Natural killer cell treated with Interleukin-12 subunit alpha and Interleukin-12 subunit beta and Interleukin-15 and Interleukin-18, amount 100 ng/mL, for 72 hours (primary cell): ENCODE measurements at regions not wholly inside any gene's neighbourhood (a gene's known extent, or its start where the extent isn't known, plus 50 kb on each side); places are given as distances from the start of the nearest gene placed in this dataset.

Experiments
- ATAC-seq, 2 donors: fragments of 150-1000 bp; cut with Tn5 transposase in 1 of 2; sonication (Bioruptor Pico), chemical (Tn5 transposase) in 1 of 2; 2 replicates each; pipeline ENCODE4 v1.10.0; 2021
- DNase-seq: peaks from one replicate; pipeline ENCODE4 v3.0.0; 2022; ENCODE audit warnings: low spot score
- H3K27ac Mint-ChIP-seq, 2 donors: 1 replicate in 1 of 2; 2 replicates in 1 of 2; pipeline ENCODE4 v1.8.0; 2022; ENCODE audit warnings: mixed read lengths in 2 of 2, mild to moderate bottlenecking in 1 of 2, moderate library complexity in 1 of 2
- H3K27me3 Mint-ChIP-seq, 2 donors: 1 replicate in 1 of 2; 2 replicates in 1 of 2; pipeline ENCODE4 v1.8.0; 2022; ENCODE audit warnings: mixed read lengths in 2 of 2
- H3K36me3 Mint-ChIP-seq: one replicate; pipeline ENCODE4 v1.8.0; 2022; ENCODE audit warnings: mixed read lengths
- H3K4me1 Mint-ChIP-seq, 2 donors: 1 replicate in 1 of 2; 2 replicates in 1 of 2; pipeline ENCODE4 v1.8.0; 2022; ENCODE audit warnings: low read depth in 2 of 2, mixed read lengths in 2 of 2, mild to moderate bottlenecking in 1 of 2
- H3K4me3 Mint-ChIP-seq: one replicate; pipeline ENCODE4 v1.8.0; 2022; ENCODE audit warnings: mixed read lengths
- H3K9me3 Mint-ChIP-seq: 2 replicates; pipeline ENCODE4 v1.8.0; 2022; ENCODE audit warnings: mixed read lengths

DNA sequence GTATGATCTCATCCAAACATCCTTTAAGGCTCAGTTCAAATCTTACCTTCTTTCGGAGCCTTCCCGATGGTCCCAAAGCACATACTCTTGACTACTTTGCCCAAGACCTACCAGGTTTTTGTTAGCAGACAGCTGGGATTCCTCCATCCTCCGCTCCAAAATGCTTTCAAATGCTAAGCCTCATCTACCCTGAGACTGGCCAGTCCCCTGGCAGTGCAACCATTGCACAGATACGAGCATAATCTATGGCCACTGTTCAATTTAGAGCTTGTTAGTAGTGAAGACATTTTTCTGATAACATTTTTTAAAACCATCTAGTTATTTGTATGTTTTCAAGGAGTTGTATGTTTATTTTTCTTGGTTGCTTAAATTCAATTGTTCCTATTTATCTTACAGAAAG, 264.4 kb upstream of the NR2F2 start:
- H3K4me3 Mint-ChIP-seq, result no peak overlapping the region
- peaks cover 17 to 22% of the 10 kb centered on the region in 2 donors for H3K27me3 Mint-ChIP-seq
- ATAC-seq (no peak), DNase-seq (no peak)
- H3K36me3 Mint-ChIP-seq, result peaks cover under 1% of the 10 kb centered on the region
- H3K4me1 Mint-ChIP-seq, result peaks cover 0 to 5% of the 10 kb centered on the region in 2 donors
- no peak overlapping the region for H3K27ac Mint-ChIP-seq
- no peaks in the 10 kb centered on the region for H3K9me3 Mint-ChIP-seq

DNA sequence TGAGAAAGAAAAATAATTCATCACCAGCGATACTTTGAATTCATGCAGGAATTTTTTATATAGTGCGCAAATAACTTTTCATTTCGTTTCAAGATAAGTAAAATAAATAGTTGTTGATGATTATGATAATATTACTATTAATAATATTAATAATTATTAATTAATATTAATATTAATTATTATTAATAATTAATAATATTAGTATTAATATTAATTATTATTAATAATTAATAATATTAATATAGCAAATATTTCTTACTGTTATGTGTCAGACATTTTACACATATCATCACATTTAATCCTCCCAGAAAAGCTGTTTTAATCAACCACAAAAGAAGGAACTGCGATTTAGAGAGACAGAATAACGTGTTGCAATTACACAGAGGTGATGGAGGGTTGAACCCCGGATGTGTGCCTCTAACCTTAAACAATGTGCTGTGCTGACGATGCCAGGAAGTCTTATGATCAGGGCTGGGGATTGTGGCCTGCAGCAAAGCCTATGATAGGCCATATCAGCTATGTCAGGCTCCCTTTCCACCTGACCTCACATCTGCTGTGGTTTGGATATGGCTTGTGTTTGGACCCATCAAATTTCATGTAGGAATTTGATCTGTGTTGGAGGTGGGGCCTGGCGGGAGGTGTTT, 263.5 kb upstream of the NR2F2 start:
- ATAC-seq, result no peak

DNA sequence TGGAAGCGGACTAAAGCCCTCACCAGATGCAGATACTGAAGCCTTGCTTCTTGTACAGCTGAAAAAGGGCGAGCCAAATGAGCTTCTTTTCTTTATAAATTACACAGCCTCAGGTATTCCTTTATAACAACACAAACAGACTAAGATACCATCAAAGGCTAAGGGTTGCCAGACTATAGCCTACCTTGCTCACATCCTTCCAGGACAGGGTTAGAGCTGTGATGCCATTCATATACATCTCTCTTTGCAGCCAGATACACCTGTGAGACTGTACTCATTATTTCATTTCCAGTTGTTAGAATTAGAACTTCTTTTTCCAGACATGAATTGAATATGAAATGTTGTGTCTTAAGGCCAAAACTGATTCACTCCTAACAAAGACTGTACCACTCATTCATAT, 262.8 kb upstream of the NR2F2 start:
- ATAC-seq (no peak), DNase-seq (no peak)
- no peak overlapping the region for H3K4me3 Mint-ChIP-seq
- H3K27ac Mint-ChIP-seq, result no peak overlapping the region
- peaks cover 0 to 5% of the 10 kb centered on the region in 2 donors for H3K4me1 Mint-ChIP-seq
- peaks cover 20 to 23% of the 10 kb centered on the region in 2 donors for H3K27me3 Mint-ChIP-seq
- no peaks in the 10 kb centered on the region for H3K36me3 Mint-ChIP-seq
- H3K9me3 Mint-ChIP-seq, result no peaks in the 10 kb centered on the region

More for the DNA sequence above, 263.5 kb upstream of the NR2F2 start:
- no peak overlapping the region for H3K4me3 Mint-ChIP-seq
- H3K27me3 Mint-ChIP-seq, result peaks cover 18% of the 10 kb centered on the region in 2 donors
- DNase-seq, result no peak
- peaks cover 0 to 5% of the 10 kb centered on the region in 2 donors for H3K4me1 Mint-ChIP-seq
- H3K27ac Mint-ChIP-seq, result no peak overlapping the region
- no peaks in the 10 kb centered on the region for H3K36me3 Mint-ChIP-seq
- H3K9me3 Mint-ChIP-seq, result no peaks in the 10 kb centered on the region

DNA sequence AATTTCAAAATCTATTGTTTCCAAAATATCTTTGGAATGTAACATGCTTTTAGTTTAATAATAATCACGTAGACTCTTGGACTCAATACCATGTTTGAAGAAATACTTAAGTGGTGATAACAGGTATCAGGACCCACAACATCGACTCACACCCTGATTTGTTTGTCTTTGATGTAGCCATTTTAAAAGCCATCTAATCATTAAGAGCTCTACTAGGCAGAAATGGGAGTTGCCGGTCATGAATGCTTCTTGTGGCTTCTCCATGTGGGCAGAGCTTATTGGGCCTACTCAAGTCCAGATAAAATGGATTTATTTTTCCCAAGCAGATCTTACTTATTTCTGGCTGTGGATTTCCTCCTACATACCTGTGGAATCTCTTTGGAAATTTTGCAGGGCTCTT, 261.6 kb upstream of the NR2F2 start:
- Mint-ChIP-seq H3K27ac (no peak overlapping the region), H3K9me3 (no peaks in the 10 kb centered on the region), H3K27me3 (peaks cover 17 to 21% of the 10 kb centered on the region in 2 donors), H3K4me3 (no peak overlapping the region), H3K36me3 (no peaks in the 10 kb centered on the region), H3K4me1 (peaks cover 0 to 5% of the 10 kb centered on the region in 2 donors)
- DNase-seq (no peak), ATAC-seq (no peak)

DNA sequence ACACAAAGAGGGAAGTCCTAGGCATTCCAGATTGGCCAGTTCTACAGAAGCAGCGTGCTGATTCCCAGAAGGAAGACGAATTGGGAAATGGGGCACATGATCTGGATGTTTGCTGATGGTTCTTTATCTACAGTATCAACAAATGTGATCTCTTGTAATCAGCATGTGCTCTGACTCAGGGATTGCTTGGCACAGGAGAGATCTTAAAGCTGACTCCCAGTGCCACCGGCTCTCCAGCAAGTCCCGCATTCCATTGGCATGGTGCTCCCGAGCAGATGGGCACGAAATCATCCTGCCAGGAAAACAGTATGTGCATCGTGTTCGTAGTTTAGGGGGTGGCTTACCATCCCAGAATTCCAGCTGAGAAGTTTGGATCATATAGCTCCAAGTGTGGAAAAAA, 259.9 kb upstream of the NR2F2 start:
- DNase-seq (no peak), ATAC-seq (no peak)
- no peak overlapping the region for H3K27ac Mint-ChIP-seq
- H3K4me3 Mint-ChIP-seq, result no peak overlapping the region
- no peaks in the 10 kb centered on the region for H3K36me3 Mint-ChIP-seq
- no peaks in the 10 kb centered on the region for H3K9me3 Mint-ChIP-seq
- peaks cover 0 to 5% of the 10 kb centered on the region in 2 donors for H3K4me1 Mint-ChIP-seq
- H3K27me3 Mint-ChIP-seq, result peaks cover 13 to 14% of the 10 kb centered on the region in 2 donors

DNA sequence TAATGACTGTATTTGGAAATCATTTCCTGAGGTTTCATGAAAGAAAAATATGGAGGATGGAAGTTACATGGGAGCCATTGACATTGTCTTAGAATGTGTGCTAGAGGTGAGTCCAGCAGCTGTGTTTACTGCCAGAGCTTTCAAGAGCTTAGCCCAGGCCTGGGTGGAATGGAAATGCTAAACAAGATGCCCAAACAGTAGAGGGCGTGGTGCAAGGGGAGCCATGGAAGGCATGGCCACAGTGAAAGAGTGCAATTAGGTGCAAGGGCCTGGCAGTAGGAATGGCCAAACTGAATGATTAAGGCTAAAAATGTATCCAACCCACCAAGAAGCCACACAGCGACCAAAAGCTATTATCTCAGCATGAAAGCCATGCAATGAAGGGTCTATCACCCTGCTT, 257.7 kb upstream of the NR2F2 start:
- no peak for DNase-seq
- H3K27me3 Mint-ChIP-seq, result peaks cover 7 to 14% of the 10 kb centered on the region in 2 donors
- no peaks in the 10 kb centered on the region for H3K9me3 Mint-ChIP-seq
- no peaks in the 10 kb centered on the region for H3K36me3 Mint-ChIP-seq
- peaks cover 0 to under 1% of the 10 kb centered on the region in 2 donors for H3K4me1 Mint-ChIP-seq
- no peak for ATAC-seq
- no peak overlapping the region for H3K27ac Mint-ChIP-seq
- H3K4me3 Mint-ChIP-seq, result no peak overlapping the region

DNA sequence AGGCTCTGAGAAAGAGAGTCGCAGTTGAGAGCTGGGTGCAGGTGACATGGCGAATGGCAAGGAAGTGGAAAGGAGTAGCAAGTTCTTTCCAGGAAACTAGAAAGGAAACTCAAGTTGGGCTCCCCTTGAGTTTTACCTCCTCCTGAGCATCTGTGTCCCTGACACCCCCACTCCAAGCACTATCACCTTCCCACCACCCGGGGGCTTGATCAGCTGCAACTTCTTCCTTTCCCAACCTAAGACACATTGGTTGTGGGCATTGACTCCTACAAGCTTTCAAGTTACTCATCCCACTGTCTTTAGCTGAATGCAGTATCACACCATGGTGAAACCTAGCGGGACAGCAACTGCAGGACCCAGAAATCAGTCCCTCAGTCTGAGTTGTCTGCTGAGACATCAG, 256.6 kb upstream of the NR2F2 start:
- ATAC-seq, result no peak
- Mint-ChIP-seq H3K27me3 (peaks cover 7 to 18% of the 10 kb centered on the region in 2 donors), H3K36me3 (no peaks in the 10 kb centered on the region), H3K9me3 (no peaks in the 10 kb centered on the region), H3K27ac (no peak overlapping the region), H3K4me3 (no peak overlapping the region), H3K4me1 (no peaks in the 10 kb centered on the region)
- DNase-seq, result no peak

DNA sequence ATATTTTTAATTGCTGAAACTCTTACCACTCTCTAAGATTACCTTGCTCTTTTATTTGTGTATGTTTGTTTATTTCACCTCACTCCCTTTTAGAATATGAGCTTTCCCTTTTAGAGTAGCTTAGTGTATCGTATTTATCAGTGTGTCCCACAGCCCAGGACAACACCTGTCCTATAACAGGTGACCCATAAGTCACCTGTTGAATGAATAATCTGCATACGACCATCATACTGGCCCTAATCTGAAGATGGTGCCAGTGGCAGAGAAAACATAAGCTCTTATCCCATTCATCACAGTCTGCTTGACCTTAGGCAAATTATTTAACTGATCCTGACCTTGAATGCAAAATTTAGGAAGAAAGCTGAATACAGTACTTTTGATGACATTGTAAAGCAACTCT, 254.6 kb upstream of the NR2F2 start:
- Mint-ChIP-seq H3K27ac (no peak overlapping the region), H3K27me3 (peaks cover 14 to 22% of the 10 kb centered on the region in 2 donors), H3K4me3 (no peak overlapping the region), H3K9me3 (no peaks in the 10 kb centered on the region), H3K4me1 (no peaks in the 10 kb centered on the region), H3K36me3 (no peaks in the 10 kb centered on the region)
- ATAC-seq (no peak), DNase-seq (no peak)

DNA sequence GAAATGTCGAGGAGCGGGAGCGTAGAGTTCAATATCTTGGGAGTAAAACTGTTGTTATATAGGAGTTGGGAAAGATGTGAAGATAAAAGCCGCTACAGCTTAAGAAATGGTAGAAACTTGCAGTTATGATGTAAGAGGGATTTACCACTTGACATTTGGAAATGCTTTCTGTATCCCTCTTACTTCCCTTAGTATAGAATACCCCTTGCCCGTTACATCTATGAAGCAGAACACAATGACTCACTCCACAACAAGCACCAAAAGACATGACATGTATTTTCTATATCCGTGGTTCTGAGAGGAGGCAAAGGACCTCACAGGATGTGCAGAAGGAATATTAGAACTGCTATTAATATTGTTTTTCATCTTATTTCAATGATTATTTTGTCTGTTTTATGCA, 254.2 kb upstream of the NR2F2 start:
- no peaks in the 10 kb centered on the region for H3K9me3 Mint-ChIP-seq
- ATAC-seq (no peak), DNase-seq (no peak)
- H3K27ac Mint-ChIP-seq, result no peak overlapping the region
- peaks cover 14 to 22% of the 10 kb centered on the region in 2 donors for H3K27me3 Mint-ChIP-seq
- H3K4me3 Mint-ChIP-seq, result no peak overlapping the region
- no peaks in the 10 kb centered on the region for H3K36me3 Mint-ChIP-seq
- H3K4me1 Mint-ChIP-seq, result no peaks in the 10 kb centered on the region

DNA sequence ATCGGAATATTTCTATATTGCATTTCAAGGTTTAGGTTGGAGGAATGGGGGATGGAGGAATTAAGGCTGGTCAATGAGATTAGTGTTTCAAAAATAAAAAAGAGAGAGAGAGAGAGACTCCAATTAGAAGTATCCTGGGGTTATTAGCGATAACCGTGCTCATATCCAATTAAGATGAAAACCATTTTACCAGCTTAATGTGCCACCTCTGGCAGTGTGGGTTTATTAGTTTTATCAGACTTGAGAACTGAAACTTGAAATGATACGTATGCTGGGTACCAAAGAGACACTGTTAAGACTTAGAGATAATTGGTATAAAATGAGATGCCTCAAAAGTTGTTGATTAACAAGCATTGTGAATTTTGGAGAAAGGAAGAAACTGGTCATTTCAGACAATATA, 251.5 kb upstream of the NR2F2 start:
- H3K27ac Mint-ChIP-seq, result no peak overlapping the region
- no peaks in the 10 kb centered on the region for H3K36me3 Mint-ChIP-seq
- ATAC-seq (no peak), DNase-seq (no peak)
- H3K4me3 Mint-ChIP-seq, result no peak overlapping the region
- H3K4me1 Mint-ChIP-seq, result no peaks in the 10 kb centered on the region
- peaks cover 8 to 11% of the 10 kb centered on the region in 2 donors for H3K27me3 Mint-ChIP-seq
- no peaks in the 10 kb centered on the region for H3K9me3 Mint-ChIP-seq

DNA sequence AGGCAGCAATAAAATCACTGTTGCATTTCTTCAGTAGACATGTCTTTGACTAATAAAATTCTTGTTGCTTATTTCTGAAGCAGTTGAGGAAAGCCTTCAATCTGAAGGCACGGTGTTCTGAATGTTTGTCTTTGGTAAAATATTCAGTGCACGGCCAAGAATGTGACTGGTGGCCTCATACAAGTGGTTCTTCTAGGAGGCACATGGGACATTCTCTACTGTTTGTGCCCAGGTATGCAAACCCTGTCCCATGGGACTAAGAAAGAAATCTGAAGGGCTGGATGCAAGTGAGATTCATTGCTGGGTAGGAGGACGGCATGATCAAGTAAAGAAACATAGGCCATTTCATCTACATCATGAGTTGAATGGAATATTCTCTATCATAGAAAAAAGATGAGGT, 250.6 kb upstream of the NR2F2 start:
- Mint-ChIP-seq H3K4me3 (no peak overlapping the region), H3K36me3 (no peaks in the 10 kb centered on the region), H3K27me3 (peaks cover 8 to 11% of the 10 kb centered on the region in 2 donors), H3K4me1 (no peaks in the 10 kb centered on the region), H3K27ac (no peak overlapping the region), H3K9me3 (no peaks in the 10 kb centered on the region)
- no peak for DNase-seq
- no peak for ATAC-seq

DNA sequence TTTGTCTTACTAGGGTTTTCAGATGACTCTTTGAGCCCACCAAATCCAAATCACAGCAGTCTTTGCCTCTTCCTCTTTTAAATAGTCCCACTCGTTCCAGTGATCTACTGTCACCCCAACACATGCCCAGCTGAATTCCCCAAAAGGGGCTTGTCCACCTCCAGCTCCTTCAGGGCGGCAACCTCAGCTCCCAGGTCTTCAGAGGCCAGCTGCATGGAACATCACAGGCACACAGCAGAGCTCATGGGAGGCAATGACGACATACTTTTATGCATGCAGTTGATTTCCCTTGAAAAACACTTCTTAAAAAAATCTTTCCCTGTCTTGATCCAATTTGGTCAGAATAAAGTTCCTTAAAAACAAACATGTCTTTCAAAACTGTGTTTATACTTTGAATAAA, 244.3 kb upstream of the NR2F2 start:
- Mint-ChIP-seq H3K27ac (no peak overlapping the region), H3K36me3 (no peaks in the 10 kb centered on the region), H3K27me3 (peaks cover 25 to 36% of the 10 kb centered on the region in 2 donors), H3K4me3 (no peak overlapping the region), H3K9me3 (no peaks in the 10 kb centered on the region), H3K4me1 (no peaks in the 10 kb centered on the region)
- DNase-seq (no peak), ATAC-seq (no peak)

DNA sequence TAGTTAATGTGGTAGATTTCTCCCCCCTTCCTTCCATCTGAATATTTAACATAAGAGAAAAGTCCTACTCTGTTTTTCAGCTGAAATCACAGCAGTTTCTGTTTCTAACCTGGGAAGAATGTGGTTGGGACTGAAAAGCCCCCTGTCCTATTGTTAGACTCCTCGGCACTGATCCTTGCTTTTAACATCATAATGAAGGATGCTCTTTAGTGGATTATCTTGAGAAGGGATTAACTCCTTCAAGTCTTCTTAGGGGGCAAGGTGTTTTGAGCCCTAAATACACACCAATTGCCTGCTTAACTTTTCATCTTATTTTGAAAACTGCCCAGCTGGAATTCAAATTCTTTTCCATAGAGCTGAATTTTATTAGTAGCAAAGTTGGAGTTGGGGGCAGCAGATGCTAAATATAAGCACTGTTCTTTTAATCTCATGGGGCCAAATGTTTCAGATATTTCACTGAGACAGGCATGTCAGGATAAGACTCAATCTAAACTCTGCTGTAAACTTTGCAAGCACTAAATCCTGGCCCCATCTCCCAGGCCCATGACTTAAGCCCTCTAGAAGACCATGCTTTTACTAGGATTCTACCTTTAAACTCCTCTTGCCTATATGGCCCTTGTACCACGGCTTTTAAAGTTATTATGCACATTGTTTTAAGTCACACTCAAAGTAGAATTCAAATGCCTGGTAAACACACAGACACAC, 243.2 kb upstream of the NR2F2 start:
- DNase-seq (no peak), ATAC-seq (no peak)
- H3K4me3 Mint-ChIP-seq, result no peak overlapping the region
- no peaks in the 10 kb centered on the region for H3K36me3 Mint-ChIP-seq
- no peaks in the 10 kb centered on the region for H3K9me3 Mint-ChIP-seq
- peaks cover 25 to 37% of the 10 kb centered on the region in 2 donors for H3K27me3 Mint-ChIP-seq
- no peaks in the 10 kb centered on the region for H3K4me1 Mint-ChIP-seq
- H3K27ac Mint-ChIP-seq, result no peak overlapping the region

DNA sequence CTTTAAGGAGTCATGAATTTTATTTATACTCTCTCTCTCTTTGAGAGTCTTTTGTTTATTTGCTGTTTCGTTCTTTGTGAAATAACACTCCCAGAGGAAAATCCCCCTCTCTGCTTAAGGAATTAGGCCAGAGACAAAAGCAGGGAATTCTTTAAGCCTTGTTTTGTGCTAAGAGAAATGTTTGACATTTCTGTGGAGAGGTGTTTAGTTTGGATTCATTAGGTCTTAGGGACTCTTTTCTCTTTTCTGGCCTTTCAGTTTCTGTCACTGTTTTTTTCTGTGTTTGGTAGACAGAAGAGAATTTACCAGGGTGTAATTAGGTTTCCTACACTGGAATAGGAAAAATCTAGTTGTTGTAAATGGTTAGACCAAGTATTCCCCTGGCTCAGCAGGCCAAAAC, 241.8 kb upstream of the NR2F2 start:
- no peak overlapping the region for H3K27ac Mint-ChIP-seq
- no peaks in the 10 kb centered on the region for H3K9me3 Mint-ChIP-seq
- H3K27me3 Mint-ChIP-seq, result peaks cover 29 to 44% of the 10 kb centered on the region in 2 donors
- H3K36me3 Mint-ChIP-seq, result no peaks in the 10 kb centered on the region
- no peaks in the 10 kb centered on the region for H3K4me1 Mint-ChIP-seq
- DNase-seq (no peak), ATAC-seq (no peak)
- H3K4me3 Mint-ChIP-seq, result no peak overlapping the region
